Activated T-cell treated with anti-CD3 and anti-CD28 coated beads, Interleukin-2, amount 50 U/mL, for 72 hours (primary cell): ENCODE measurements at regions not wholly inside any gene's neighbourhood (a gene's known extent, or its start where the extent isn't known, plus 50 kb on each side); places are given as distances from the start of the nearest gene placed in this dataset.
"Not testable (repeated sequence)": the region's sequence is repeated elsewhere in the genome, so short reads cannot be mapped to it uniquely, and the experiment has no call there.

ENCODE experiments used
- ATAC-seq, 2 donors: fragments of 150-1000 bp; cut with Tn5 transposase; replicated peaks in 1 of 2; 2 replicates each; pipeline ENCODE4 v1.10.0; 2021; ENCODE audit warnings: moderate library complexity in 2 of 2, mild to moderate bottlenecking in 1 of 2
- DNase-seq, 2 donors: peaks; one replicate each; pipeline ENCODE4 v3.0.0; 2021 to 2022; ENCODE audit warnings: mixed read lengths in 1 of 2
- H3K27ac Mint-ChIP-seq: one replicate; pipeline ENCODE4 v1.8.0; 2022; ENCODE audit warnings: mild to moderate bottlenecking, moderate library complexity, mixed read lengths
- H3K27me3 Mint-ChIP-seq: one replicate; pipeline ENCODE4 v1.8.0; 2022; ENCODE audit warnings: low read depth, mixed read lengths
- H3K36me3 Mint-ChIP-seq, 2 donors: one replicate each; pipeline ENCODE4 v1.8.0; 2022; ENCODE audit warnings: mixed read lengths in 2 of 2, mild to moderate bottlenecking in 1 of 2; ENCODE audit not compliant: insufficient read depth in 2 of 2
- H3K4me1 Mint-ChIP-seq: one replicate; pipeline ENCODE4 v1.8.0; 2022; ENCODE audit warnings: low read depth, mixed read lengths
- H3K4me3 Mint-ChIP-seq, 2 donors: one replicate each; pipeline ENCODE4 v1.8.0; 2022; ENCODE audit warnings: mild to moderate bottlenecking in 2 of 2, mixed read lengths in 2 of 2, moderate library complexity in 2 of 2
- H3K9me3 Mint-ChIP-seq, 2 donors: one replicate each; pipeline ENCODE4 v1.8.0; 2022; ENCODE audit warnings: mixed read lengths in 2 of 2

GRCh38 chr11:130673698-130674097 lies 225.3 kb downstream of the ADAMTS15 start:
- no peak for DNase-seq
- H3K4me1 Mint-ChIP-seq, result no peaks in the 10 kb centered on the region
- H3K36me3 Mint-ChIP-seq, result peaks cover under 1 to 1% of the 10 kb centered on the region in 2 donors
- H3K9me3 Mint-ChIP-seq, result peaks cover 2 to 4% of the 10 kb centered on the region in 2 donors
- H3K27ac Mint-ChIP-seq, result no peak overlapping the region
- no peak overlapping the region for H3K4me3 Mint-ChIP-seq
- no peak for ATAC-seq
- no peaks in the 10 kb centered on the region for H3K27me3 Mint-ChIP-seq

- Mint-ChIP-seq H3K4me1 (no peaks in the 10 kb centered on the region), H3K27ac (no peak overlapping the region), H3K4me3 (no peak overlapping the region), H3K9me3 (peaks cover 8 to 9% of the 10 kb centered on the region in 2 donors), H3K36me3 (peaks cover 3 to 4% of the 10 kb centered on the region in 2 donors), H3K27me3 (no peaks in the 10 kb centered on the region)
- no peak for DNase-seq
- ATAC-seq, result no peak
Measured at GRCh38 chr11:130674686-130675308, 226.4 kb downstream of the ADAMTS15 start.

- Mint-ChIP-seq H3K4me1 (no peaks in the 10 kb centered on the region), H3K9me3 (peaks cover 10 to 11% of the 10 kb centered on the region in 2 donors), H3K36me3 (peaks cover 3 to 4% of the 10 kb centered on the region in 2 donors), H3K27ac (no peak overlapping the region), H3K27me3 (no peaks in the 10 kb centered on the region), H3K4me3 (no peak overlapping the region)
- ATAC-seq (no peak), DNase-seq (no peak)
Measured at GRCh38 chr11:130675371-130675821, 227.0 kb downstream of the ADAMTS15 start.

GRCh38 chr11:130675917-130676316 lies 227.5 kb downstream of the ADAMTS15 start:
- no peak overlapping the region for H3K4me3 Mint-ChIP-seq
- H3K27me3 Mint-ChIP-seq, result no peaks in the 10 kb centered on the region
- DNase-seq (no peak), ATAC-seq (no peak)
- no peak overlapping the region for H3K27ac Mint-ChIP-seq
- H3K9me3 Mint-ChIP-seq, result peaks cover 11 to 13% of the 10 kb centered on the region in 2 donors
- peaks cover 3 to 4% of the 10 kb centered on the region in 2 donors for H3K36me3 Mint-ChIP-seq
- H3K4me1 Mint-ChIP-seq, result no peaks in the 10 kb centered on the region

- Mint-ChIP-seq H3K4me1 (no peaks in the 10 kb centered on the region), H3K36me3 (peaks cover 3 to 4% of the 10 kb centered on the region in 2 donors)
Measured at GRCh38 chr11:130677486-130678153, 229.2 kb downstream of the ADAMTS15 start.

GRCh38 chr11:130679247-130679646 lies 230.8 kb downstream of the ADAMTS15 start:
- no peaks in the 10 kb centered on the region for H3K4me1 Mint-ChIP-seq
- H3K4me3 Mint-ChIP-seq, result no peak overlapping the region
- no peak overlapping the region for H3K27ac Mint-ChIP-seq
- ATAC-seq (no peak), DNase-seq (no peak)
- H3K36me3 Mint-ChIP-seq, result peaks cover 3 to 4% of the 10 kb centered on the region in 2 donors
- H3K9me3 Mint-ChIP-seq, result peaks cover 13 to 20% of the 10 kb centered on the region in 2 donors
- H3K27me3 Mint-ChIP-seq, result peaks cover under 1% of the 10 kb centered on the region

More at GRCh38 chr11:130677486-130678153, 229.2 kb downstream of the ADAMTS15 start:
- Mint-ChIP-seq H3K9me3 (peaks cover 13 to 20% of the 10 kb centered on the region in 2 donors), H3K27me3 (no peaks in the 10 kb centered on the region), H3K27ac (no peak overlapping the region), H3K4me3 (no peak overlapping the region)
- ATAC-seq (no peak), DNase-seq (no peak)

- H3K27me3 Mint-ChIP-seq, H3K36me3 Mint-ChIP-seq, H3K27ac Mint-ChIP-seq, H3K4me3 Mint-ChIP-seq, DNase-seq, ATAC-seq, H3K4me1 Mint-ChIP-seq: not testable (repeated sequence)
- H3K9me3 Mint-ChIP-seq, result peaks cover 11 to 20% of the 10 kb centered on the region in 2 donors
Measured at GRCh38 chr11:130682471-130682870, 233.8 kb downstream of the SNX19 start.

- Mint-ChIP-seq H3K36me3 (no peaks in the 10 kb centered on the region), H3K4me3 (no peak overlapping the region), H3K9me3 (no peaks in the 10 kb centered on the region), H3K4me1 (no peaks in the 10 kb centered on the region), H3K27me3 (peaks cover 19% of the 10 kb centered on the region), H3K27ac (no peak overlapping the region)
- DNase-seq (no peak), ATAC-seq (no peak)
Measured at GRCh38 chr11:130689222-130689908, 226.9 kb downstream of the SNX19 start.

GRCh38 chr11:130691581-130691980 lies 224.7 kb downstream of the SNX19 start:
- Mint-ChIP-seq H3K4me3 (no peak overlapping the region), H3K4me1 (no peaks in the 10 kb centered on the region), H3K9me3 (no peaks in the 10 kb centered on the region), H3K36me3 (no peaks in the 10 kb centered on the region), H3K27ac (no peak overlapping the region), H3K27me3 (peaks cover 12% of the 10 kb centered on the region)
- DNase-seq (no peak), ATAC-seq (no peak)

- no peak for ATAC-seq
- no peaks in the 10 kb centered on the region for H3K4me1 Mint-ChIP-seq
- no peak overlapping the region for H3K4me3 Mint-ChIP-seq
- peaks cover 12% of the 10 kb centered on the region for H3K27me3 Mint-ChIP-seq
- DNase-seq, result no peak
- H3K27ac Mint-ChIP-seq, result no peak overlapping the region
- no peaks in the 10 kb centered on the region for H3K9me3 Mint-ChIP-seq
- H3K36me3 Mint-ChIP-seq, result no peaks in the 10 kb centered on the region
Measured at GRCh38 chr11:130692220-130692619, 224.1 kb downstream of the SNX19 start.

GRCh38 chr11:130693543-130693942 lies 222.7 kb downstream of the SNX19 start:
- H3K27ac Mint-ChIP-seq, result no peak overlapping the region
- DNase-seq (no peak), ATAC-seq (no peak)
- no peaks in the 10 kb centered on the region for H3K9me3 Mint-ChIP-seq
- H3K4me3 Mint-ChIP-seq, result no peak overlapping the region
- H3K36me3 Mint-ChIP-seq, result no peaks in the 10 kb centered on the region
- H3K27me3 Mint-ChIP-seq, result peaks cover 12% of the 10 kb centered on the region
- no peaks in the 10 kb centered on the region for H3K4me1 Mint-ChIP-seq

GRCh38 chr11:130694488-130695045 lies 221.7 kb downstream of the SNX19 start:
- no peak overlapping the region for H3K27ac Mint-ChIP-seq
- ATAC-seq (no peak), DNase-seq (no peak)
- H3K4me3 Mint-ChIP-seq, result no peak overlapping the region
- H3K36me3 Mint-ChIP-seq, result no peaks in the 10 kb centered on the region
- no peaks in the 10 kb centered on the region for H3K4me1 Mint-ChIP-seq
- H3K9me3 Mint-ChIP-seq, result no peaks in the 10 kb centered on the region
- peaks cover 12% of the 10 kb centered on the region for H3K27me3 Mint-ChIP-seq

- H3K4me3 Mint-ChIP-seq, result no peak overlapping the region
Measured at GRCh38 chr11:130698174-130698573, 218.1 kb downstream of the SNX19 start.

More at GRCh38 chr11:130698174-130698573, 218.1 kb downstream of the SNX19 start:
- Mint-ChIP-seq H3K9me3 (no peaks in the 10 kb centered on the region), H3K27ac (no peak overlapping the region), H3K4me1 (no peaks in the 10 kb centered on the region), H3K27me3 (peaks cover 10% of the 10 kb centered on the region), H3K36me3 (no peaks in the 10 kb centered on the region)
- ATAC-seq (no peak), DNase-seq (no peak)
